Tibial nerve (tissue), 4 donors: ENCODE measurements at regions not wholly inside any gene's neighbourhood (a gene's known extent, or its start where the extent isn't known, plus 50 kb on each side); places are given as distances from the start of the nearest gene placed in this dataset.
"Not testable (repeated sequence)": the region's sequence is repeated elsewhere in the genome, so short reads cannot be mapped to it uniquely, and the experiment has no call there.

Experiments used
- DNase-seq, 2 donors: peaks; one replicate each; pipeline ENCODE4 v3.0.0-alpha.2; 2019; ENCODE audit warnings: low spot score in 2 of 2
- H3K27ac ChIP-seq, 4 donors: fragments of 200-600 bp; sonication (generic) in 3 of 4; one replicate each; pipeline ENCODE4 v1.5.1; 2017 to 2019; ENCODE audit warnings: mild to moderate bottlenecking in 1 of 4
- H3K27me3 ChIP-seq, 2 donors: fragments of 200-600 bp; sonication (generic) in 1 of 2; one replicate each; pipeline versions ENCODE4 v1.5.1 to v1.6.0; 2017 to 2019
- H3K36me3 ChIP-seq, 3 donors: fragments of 200-600 bp; sonication (generic); one replicate each; pipeline ENCODE4 v1.5.1; 2018 to 2019
- H3K4me1 ChIP-seq, 4 donors: fragments of 200-600 bp; sonication (generic) in 3 of 4; one replicate each; pipeline ENCODE4 v1.5.1; 2017 to 2019
- H3K4me3 ChIP-seq, 4 donors: fragments of 200-600 bp; sonication (generic) in 3 of 4; one replicate each; pipeline ENCODE4 v1.5.1; 2017 to 2019; ENCODE audit warnings: mild to moderate bottlenecking in 1 of 4, moderate library complexity in 1 of 4
- H3K9me3 ChIP-seq, 4 donors: fragments of 200-600 bp; sonication (generic) in 3 of 4; one replicate each; pipeline ENCODE4 v1.5.1; 2017 to 2019
- CTCF ChIP-seq, 5 experiments: fragments of 200-600 bp in 3 of 5; fragments of 450-650 bp in 2 of 5; sonication (generic) in 3 of 5; IDR thresholded peaks; one replicate each; pipeline ENCODE4 v1.5.1; 2016 to 2019; ENCODE audit warnings: antibody characterized with exemption in 5 of 5, mild to moderate bottlenecking in 3 of 5, moderate library complexity in 2 of 5
- EP300 ChIP-seq, 2 donors: sonication (generic); formaldehyde crosslinking; IDR thresholded peaks; one replicate each; pipeline ENCODE4 v1.6.1; 2017; ENCODE audit warnings: antibody characterized with exemption in 2 of 2, mild to moderate bottlenecking in 1 of 2
- POLR2A ChIP-seq, 2 donors: fragments of 450-650 bp; IDR thresholded peaks; one replicate each; pipeline ENCODE4 v1.6.1; 2017; ENCODE audit warnings: antibody characterized with exemption in 2 of 2, mild to moderate bottlenecking in 2 of 2, moderate library complexity in 2 of 2
- WGBS, 2 donors: methylation state at CpG; one replicate each; pipeline ENCODE4 v1.1.5; 2018; 5-methylcytosine and 5-hydroxymethylcytosine counted together

- Histone ChIP-seq H3K36me3 (no peaks in the 10 kb centered on the region), H3K27me3 (no peaks in the 10 kb centered on the region), H3K4me3 (no peak overlapping the region), H3K9me3 (peaks cover 0 to 4% (median 0%) of the 10 kb centered on the region in 4 donors), H3K4me1 (no peaks in the 10 kb centered on the region), H3K27ac (no peak overlapping the region)
- WGBS, 2 donors = 94% methylated on average over 3 of the region's 3 CpGs
- DNase-seq = no peak
- TF ChIP-seq POLR2A (IDR thresholded peaks at IDR 0.05) (no peak), EP300 (IDR thresholded peaks at IDR 0.05) (no peak), CTCF (IDR thresholded peaks at IDR 0.05) (no peak)
Measured at GRCh38 chr2:142734231-142734630, 143.2 kb upstream of the KYNU start.

- not testable (repeated sequence) for DNase-seq, H3K27ac ChIP-seq, H3K4me1 ChIP-seq, H3K36me3 ChIP-seq, H3K4me3 ChIP-seq, H3K27me3 ChIP-seq
- 78 to 83% methylated on average over 1 of the region's 1 CpG for WGBS, 2 donors
- H3K9me3 ChIP-seq = peaks cover 0 to 14% (median 0%) of the 10 kb centered on the region in 4 donors
Measured at GRCh38 chr2:142729814-142730213, 147.7 kb upstream of the KYNU start.

- DNase-seq, H3K36me3 ChIP-seq: not testable (repeated sequence)
- WGBS, 2 donors = 93 to 95% methylated on average over 17 of the region's 17 CpGs
Measured at GRCh38 chr2:142727821-142728478, 149.5 kb upstream of the KYNU start.

GRCh38 chr2:142725386-142725785 is 152.1 kb upstream of the KYNU start:
- TF ChIP-seq EP300 (IDR thresholded peaks at IDR 0.05) = no peak
- TF ChIP-seq POLR2A (IDR thresholded peaks at IDR 0.05) = no peak
- TF ChIP-seq CTCF (IDR thresholded peaks at IDR 0.05) = no peak
- H3K4me3 ChIP-seq = no peak overlapping the region
- no peaks in the 10 kb centered on the region for H3K36me3 ChIP-seq
- no peak for DNase-seq
- H3K27ac ChIP-seq = no peak overlapping the region
- peaks cover 0 to 14% (median 0%) of the 10 kb centered on the region in 4 donors for H3K9me3 ChIP-seq
- no peaks in the 10 kb centered on the region for H3K27me3 ChIP-seq
- 92 to 95% methylated on average over 2 of the region's 2 CpGs for WGBS, 2 donors
- H3K4me1 ChIP-seq = no peaks in the 10 kb centered on the region

More at GRCh38 chr2:142727821-142728478, 149.5 kb upstream of the KYNU start:
- not testable (repeated sequence) for H3K27ac ChIP-seq, H3K27me3 ChIP-seq, H3K4me1 ChIP-seq, H3K4me3 ChIP-seq
- peaks cover 0 to 14% (median 0%) of the 10 kb centered on the region in 4 donors for H3K9me3 ChIP-seq

- no peak overlapping the region for H3K4me3 ChIP-seq
- no peak for TF ChIP-seq POLR2A (IDR thresholded peaks at IDR 0.05)
- TF ChIP-seq EP300 (IDR thresholded peaks at IDR 0.05) = no peak
- no peak for TF ChIP-seq CTCF (IDR thresholded peaks at IDR 0.05)
- no peaks in the 10 kb centered on the region for H3K27me3 ChIP-seq
- H3K27ac ChIP-seq = no peak overlapping the region
- DNase-seq = no peak
- H3K36me3 ChIP-seq = no peaks in the 10 kb centered on the region
- peaks cover 0 to 12% (median 0%) of the 10 kb centered on the region in 4 donors for H3K9me3 ChIP-seq
- no peaks in the 10 kb centered on the region for H3K4me1 ChIP-seq
- whole genome bisulfite sequencing, 2 donors = 87 to 88% methylated on average over 2 of the region's 2 CpGs
Measured at GRCh38 chr2:142724713-142725349, 152.6 kb upstream of the KYNU start.

- Histone ChIP-seq H3K36me3 (no peaks in the 10 kb centered on the region), H3K4me3 (no peak overlapping the region), H3K9me3 (peaks cover 0 to 10% (median 0%) of the 10 kb centered on the region in 4 donors), H3K4me1 (no peaks in the 10 kb centered on the region), H3K27ac (no peak overlapping the region), H3K27me3 (no peaks in the 10 kb centered on the region)
- DNase-seq = no peak
- TF ChIP-seq CTCF (IDR thresholded peaks at IDR 0.05) = no peak
- TF ChIP-seq EP300 (IDR thresholded peaks at IDR 0.05) = no peak
- no peak for TF ChIP-seq POLR2A (IDR thresholded peaks at IDR 0.05)
Measured at GRCh38 chr2:142724186-142724585, 153.3 kb upstream of the KYNU start.
